Ovary (tissue), 3 donors: ENCODE measurements at regions not wholly inside any gene's neighbourhood (a gene's known extent, or its start where the extent isn't known, plus 50 kb on each side); places are given as distances from the start of the nearest gene placed in this dataset.

Experiments used
- CTCF ChIP-seq, 3 donors: fragments of 450-650 bp in 2 of 3; fragments of 200-600 bp in 1 of 3; IDR thresholded peaks; one replicate each; pipeline versions ENCODE4 v1.5.1 to v1.8.0; 2016 to 2022; ENCODE audit warnings: antibody characterized with exemption in 3 of 3, mild to moderate bottlenecking in 1 of 3
- EP300 ChIP-seq: sonication (generic); formaldehyde crosslinking; IDR thresholded peaks from one replicate; pipeline ENCODE4 v1.6.1; 2017; ENCODE audit warnings: antibody characterized with exemption
- POLR2A ChIP-seq: fragments of 450-650 bp; IDR thresholded peaks from one replicate; pipeline ENCODE4 v1.6.1; 2017; ENCODE audit warnings: antibody characterized with exemption, mild to moderate bottlenecking, moderate library complexity
- donor health status: DM: no; HTN: no; CAD: no.

GRCh38 chr5:159752622-159753275, 163.5 kb upstream of the ADRA1B start:
- TF ChIP-seq POLR2A = no peak
- TF ChIP-seq CTCF (IDR thresholded peaks at IDR 0.05) = no peak
- TF ChIP-seq EP300 = no peak
